ENCODE measurements at regions not wholly inside any gene's neighbourhood (a gene's known extent, or its start where the extent isn't known, plus 50 kb on each side); places are given as distances from the start of the nearest gene placed in this dataset.

DNA sequence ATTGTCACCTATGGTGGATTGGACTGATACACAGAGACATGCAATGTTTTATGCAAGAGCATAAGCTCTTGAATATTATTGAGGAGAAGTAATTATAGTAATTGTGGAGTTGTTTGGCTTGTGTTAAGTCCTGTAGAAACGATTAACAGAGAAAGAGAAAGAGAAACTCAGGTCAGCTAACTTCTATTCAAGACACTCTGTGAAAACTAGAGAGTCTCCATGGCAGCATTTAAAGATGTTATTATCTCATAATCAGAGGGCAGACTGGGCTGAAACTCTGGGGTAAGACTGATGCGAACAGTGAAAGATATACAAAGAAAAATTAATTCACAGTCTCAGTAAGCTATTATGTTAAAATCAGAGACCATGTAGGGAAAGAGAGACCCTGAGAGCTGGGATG is 625.7 kb downstream of the FAT4 start:
- H3K4me1 ChIP-seq, result no peaks in the 10 kb centered on the region
- TF ChIP-seq EP300 (IDR thresholded peaks at IDR 0.05) (no peak), POLR2A (IDR thresholded peaks at IDR 0.05) (no peak), POLR2AphosphoS5 (IDR thresholded peaks at IDR 0.05) (no peak)
- TF ChIP-seq, protein P1, sequence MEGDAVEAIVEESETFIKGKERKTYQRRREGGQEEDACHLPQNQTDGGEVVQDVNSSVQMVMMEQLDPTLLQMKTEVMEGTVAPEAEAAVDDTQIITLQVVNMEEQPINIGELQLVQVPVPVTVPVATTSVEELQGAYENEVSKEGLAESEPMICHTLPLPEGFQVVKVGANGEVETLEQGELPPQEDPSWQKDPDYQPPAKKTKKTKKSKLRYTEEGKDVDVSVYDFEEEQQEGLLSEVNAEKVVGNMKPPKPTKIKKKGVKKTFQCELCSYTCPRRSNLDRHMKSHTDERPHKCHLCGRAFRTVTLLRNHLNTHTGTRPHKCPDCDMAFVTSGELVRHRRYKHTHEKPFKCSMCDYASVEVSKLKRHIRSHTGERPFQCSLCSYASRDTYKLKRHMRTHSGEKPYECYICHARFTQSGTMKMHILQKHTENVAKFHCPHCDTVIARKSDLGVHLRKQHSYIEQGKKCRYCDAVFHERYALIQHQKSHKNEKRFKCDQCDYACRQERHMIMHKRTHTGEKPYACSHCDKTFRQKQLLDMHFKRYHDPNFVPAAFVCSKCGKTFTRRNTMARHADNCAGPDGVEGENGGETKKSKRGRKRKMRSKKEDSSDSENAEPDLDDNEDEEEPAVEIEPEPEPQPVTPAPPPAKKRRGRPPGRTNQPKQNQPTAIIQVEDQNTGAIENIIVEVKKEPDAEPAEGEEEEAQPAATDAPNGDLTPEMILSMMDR (IDR thresholded peaks at IDR 0.05), result no peak
- DNase-seq (ENCODE audit: low spot score in 2 of 2), result no peak
- 66% methylated on average over 2 of the region's 2 CpGs for WGBS
- H3K36me3 ChIP-seq, result no peaks in the 10 kb centered on the region
- H3K27ac ChIP-seq, result no peak overlapping the region
- H3K4me3 ChIP-seq, result no peak overlapping the region
- H3K27me3 ChIP-seq, result no peaks in the 10 kb centered on the region
- no peaks in the 10 kb centered on the region for H3K9me3 ChIP-seq

DNA sequence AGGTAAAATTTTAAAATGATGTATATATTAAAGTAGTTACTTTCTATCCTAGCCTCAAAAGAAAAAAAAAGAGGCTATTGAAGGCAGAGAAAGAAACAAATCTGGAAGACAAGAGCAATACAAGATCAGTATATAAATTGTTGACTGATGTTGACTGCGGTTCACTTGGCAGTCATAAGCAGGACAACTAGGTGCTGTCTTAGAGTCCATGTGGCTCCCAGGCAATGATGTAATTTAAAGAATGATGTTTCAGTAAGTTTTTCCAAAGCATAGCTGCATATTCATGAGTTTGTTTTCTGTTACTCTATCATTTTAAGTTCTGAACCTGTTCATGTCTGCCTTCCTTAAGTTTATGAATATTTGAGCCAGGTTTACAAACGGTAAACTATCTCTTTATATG is 630.2 kb downstream of the FAT4 start:
- Histone ChIP-seq H3K27ac (no peak overlapping the region), H3K27me3 (no peaks in the 10 kb centered on the region), H3K4me3 (no peak overlapping the region), H3K36me3 (no peaks in the 10 kb centered on the region), H3K4me1 (no peaks in the 10 kb centered on the region), H3K9me3 (no peaks in the 10 kb centered on the region)
- DNase-seq (ENCODE audit: low spot score in 2 of 2), result no peak
- no peak for TF ChIP-seq POLR2AphosphoS5 (IDR thresholded peaks at IDR 0.05)
- no peak for TF ChIP-seq POLR2A (IDR thresholded peaks at IDR 0.05)
- TF ChIP-seq EP300 (IDR thresholded peaks at IDR 0.05), result no peak
- TF ChIP-seq, protein P1 (IDR thresholded peaks at IDR 0.05), result no peak
- WGBS, result 80% methylated on average over 2 of the region's 2 CpGs

DNA sequence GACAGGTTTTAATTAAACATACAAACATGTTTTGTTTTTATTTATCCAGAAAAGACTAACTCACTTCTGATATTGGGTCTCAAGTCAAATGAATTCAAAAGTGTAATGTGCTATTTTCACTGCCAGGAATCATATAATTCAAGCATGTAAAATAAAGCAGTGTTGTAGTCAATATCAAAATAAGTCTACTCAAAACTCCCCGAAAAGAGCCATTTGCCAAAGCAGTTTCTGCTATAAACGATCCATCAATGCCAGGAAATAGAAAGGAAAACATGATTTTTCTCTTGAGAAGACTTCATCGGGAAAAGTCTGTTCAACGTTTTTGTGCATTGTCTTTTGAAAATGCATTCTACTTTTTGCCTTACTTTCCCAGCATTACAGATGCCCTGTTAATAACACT is 633.3 kb downstream of the FAT4 start:
- Histone ChIP-seq H3K9me3 (no peaks in the 10 kb centered on the region), H3K27ac (no peak overlapping the region), H3K27me3 (no peaks in the 10 kb centered on the region), H3K36me3 (no peaks in the 10 kb centered on the region), H3K4me3 (no peak overlapping the region), H3K4me1 (no peaks in the 10 kb centered on the region)
- DNase-seq (ENCODE audit: low spot score in 2 of 2), result no peak
- TF ChIP-seq POLR2A (IDR thresholded peaks at IDR 0.05), result no peak
- TF ChIP-seq EP300 (IDR thresholded peaks at IDR 0.05), result no peak
- TF ChIP-seq, protein P1 (IDR thresholded peaks at IDR 0.05), result no peak
- TF ChIP-seq POLR2AphosphoS5 (IDR thresholded peaks at IDR 0.05), result no peak
- WGBS, result 43% methylated on average over 4 of the region's 4 CpGs

DNA sequence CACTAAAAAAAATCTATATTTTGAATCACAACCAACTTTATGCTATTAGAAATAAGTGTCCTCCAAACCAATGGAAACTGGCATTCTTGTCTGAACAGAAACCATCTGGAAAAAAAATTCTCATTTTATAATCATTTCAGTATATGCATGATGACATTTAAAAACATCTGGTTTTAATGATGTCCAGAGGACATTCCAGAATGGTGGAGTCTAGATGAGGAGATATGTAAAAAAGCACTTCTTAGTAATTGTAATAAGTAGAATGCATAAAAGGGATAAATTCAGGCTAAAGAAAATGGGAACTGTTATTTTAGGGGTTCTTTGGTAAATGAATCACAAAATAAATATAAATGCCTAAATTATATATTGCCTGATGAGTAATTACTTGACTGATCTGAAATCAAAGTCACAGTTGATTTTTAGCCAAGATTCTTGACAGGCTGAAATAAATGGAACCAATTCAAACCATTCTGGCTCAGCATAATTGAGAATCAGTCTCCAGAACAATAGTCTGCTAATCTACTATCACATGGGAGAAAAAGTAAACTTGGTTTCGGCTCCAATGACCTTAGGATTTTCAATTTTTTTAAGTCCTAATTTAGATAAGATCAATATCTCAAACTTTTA is 636.6 kb downstream of the FAT4 start:
- no peak for DNase-seq (ENCODE audit: low spot score in 2 of 2)
- no peak overlapping the region for H3K27ac ChIP-seq
- H3K27me3 ChIP-seq, result no peaks in the 10 kb centered on the region
- H3K36me3 ChIP-seq, result no peaks in the 10 kb centered on the region
- 26% methylated on average over 1 of the region's 1 CpG for WGBS
- H3K4me1 ChIP-seq, result no peaks in the 10 kb centered on the region
- H3K9me3 ChIP-seq, result no peaks in the 10 kb centered on the region
- no peak overlapping the region for H3K4me3 ChIP-seq
- TF ChIP-seq EP300 (IDR thresholded peaks at IDR 0.05) (no peak), POLR2A (IDR thresholded peaks at IDR 0.05) (no peak), POLR2AphosphoS5 (IDR thresholded peaks at IDR 0.05) (no peak)
- TF ChIP-seq, protein P1 (IDR thresholded peaks at IDR 0.05), result no peak

DNA sequence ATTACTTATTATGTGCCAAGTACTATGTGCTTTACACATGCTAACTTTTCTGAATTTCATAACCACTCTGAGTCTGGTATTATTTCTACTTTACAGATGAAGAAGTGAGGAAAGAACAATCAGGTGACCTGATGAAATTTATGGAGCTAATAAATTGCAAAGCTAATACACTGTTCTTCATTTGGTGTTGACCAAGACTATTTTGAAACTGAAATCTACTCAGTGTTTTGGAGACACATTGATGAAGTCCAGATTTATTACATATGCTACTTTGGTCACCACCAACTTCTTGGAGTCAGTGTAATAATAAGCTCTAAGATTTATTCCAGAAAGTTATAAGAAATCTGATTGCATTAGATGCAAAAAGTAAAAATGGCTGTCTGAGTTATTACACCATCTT is 637.9 kb downstream of the FAT4 start:
- no peaks in the 10 kb centered on the region for H3K36me3 ChIP-seq
- TF ChIP-seq EP300 (IDR thresholded peaks at IDR 0.05) (no peak), POLR2A (IDR thresholded peaks at IDR 0.05) (no peak), POLR2AphosphoS5 (IDR thresholded peaks at IDR 0.05) (no peak)
- TF ChIP-seq, protein P1 (IDR thresholded peaks at IDR 0.05), result no peak
- no peak for DNase-seq (ENCODE audit: low spot score in 2 of 2)
- H3K27ac ChIP-seq, result no peak overlapping the region
- H3K4me3 ChIP-seq, result no peak overlapping the region
- no peaks in the 10 kb centered on the region for H3K4me1 ChIP-seq
- H3K9me3 ChIP-seq, result no peaks in the 10 kb centered on the region
- no peaks in the 10 kb centered on the region for H3K27me3 ChIP-seq

Data from suprapubic skin (tissue), 4 donors.